Small intestine (tissue), 7 donors: ENCODE measurements at regions not wholly inside any gene's neighbourhood (a gene's known extent, or its start where the extent isn't known, plus 50 kb on each side); places are given as distances from the start of the nearest gene placed in this dataset.

ENCODE experiments used
- DNase-seq, 2 donors: peaks; one replicate each; pipeline versions ENCODE4 v3.0.0 to v3.0.0-alpha.2; 2013
- FAIRE-seq: peaks from 2 replicates; lab custom pipeline; 2012; peaks lifted over from hg19 to GRCh38; lab: Jason Lieb, UNC
- H3K27ac ChIP-seq, 3 donors: one replicate each; pipeline ENCODE4 v1.5.1; 2013; ENCODE audit warnings: low read length in 2 of 3, mild to moderate bottlenecking in 2 of 3, control low read depth in 1 of 3, inconsistent platforms in 1 of 3, low read depth in 1 of 3, moderate library complexity in 1 of 3
- H3K27me3 ChIP-seq, 3 donors: one replicate each; pipeline ENCODE4 v1.6.1; 2013; ENCODE audit warnings: low read length in 3 of 3, inconsistent platforms in 1 of 3; ENCODE audit not compliant: control insufficient read depth in 3 of 3, insufficient read depth in 3 of 3
- H3K36me3 ChIP-seq, 3 donors: one replicate each; pipeline ENCODE4 v1.6.1; 2013; ENCODE audit warnings: low read length in 3 of 3, inconsistent platforms in 1 of 3, low read depth in 1 of 3, mild to moderate bottlenecking in 1 of 3, moderate library complexity in 1 of 3; ENCODE audit not compliant: control insufficient read depth in 3 of 3, insufficient read depth in 2 of 3
- H3K4me1 ChIP-seq, 3 donors: one replicate each; pipeline ENCODE4 v1.6.1; 2013; ENCODE audit warnings: low read length in 2 of 3, inconsistent platforms in 1 of 3, low read depth in 1 of 3, mild to moderate bottlenecking in 1 of 3, moderate library complexity in 1 of 3; ENCODE audit not compliant: control insufficient read depth in 3 of 3, insufficient read depth in 2 of 3
- H3K4me3 ChIP-seq, 3 donors: one replicate each; pipeline ENCODE4 v1.5.1; 2013; ENCODE audit warnings: low read length in 3 of 3, control low read depth in 1 of 3, inconsistent platforms in 1 of 3, low read depth in 1 of 3, mild to moderate bottlenecking in 1 of 3, moderate library complexity in 1 of 3
- H3K9me3 ChIP-seq, 2 donors: one replicate each; pipeline ENCODE4 v1.6.1; 2013; ENCODE audit warnings: low read depth in 1 of 2, low read length in 1 of 2; ENCODE audit not compliant: control insufficient read depth in 2 of 2, insufficient read depth in 1 of 2
- WGBS, 3 donors: extraction: QIAGEN DNeasy Blood & Tissue Kit; methylation state at CpG; one replicate each; pipeline ENCODE4 v1.1.7; 2013; 5-methylcytosine and 5-hydroxymethylcytosine counted together
- donor health status: healthy with polysubstance abuse.
- donor health status: control.
- donor health status: control.
- donor health status: Bipolar disorder and iron deficiency.
- donor health status: healthy.

- no peaks in the 10 kb centered on the region for H3K36me3 ChIP-seq
- peaks cover 2 to 36% (median 9%) of the 10 kb centered on the region in 3 donors for H3K4me1 ChIP-seq
- H3K27ac ChIP-seq = peak overlapping the region in 2 of 3 donors; percentile 27 to 81
- DNase-seq (no peak), FAIRE-seq (no peak)
- no peak overlapping the region for H3K4me3 ChIP-seq
- no peaks in the 10 kb centered on the region for H3K27me3 ChIP-seq
- 69 to 79% (median 74%) methylated on average over 12 of the region's 12 CpGs for WGBS, 3 donors
- no peaks in the 10 kb centered on the region for H3K9me3 ChIP-seq
These were observed 154.3 kb upstream of the PTPN1 start for GRCh38 chr20:50355590-50356524.

- H3K4me1 ChIP-seq = peaks cover 2 to 41% (median 9%) of the 10 kb centered on the region in 3 donors
- FAIRE-seq (no peak), DNase-seq (no peak)
- no peak overlapping the region for H3K4me3 ChIP-seq
- no peaks in the 10 kb centered on the region for H3K9me3 ChIP-seq
- peak overlapping the region in 1 of 3 donors; percentile 33 for H3K27ac ChIP-seq
- WGBS, 3 donors = 60 to 77% (median 73%) methylated on average over 12 to 14 of the region's 14 CpGs
- no peaks in the 10 kb centered on the region for H3K27me3 ChIP-seq
- H3K36me3 ChIP-seq = no peaks in the 10 kb centered on the region
These were observed 153.7 kb upstream of the PTPN1 start for GRCh38 chr20:50356525-50356885.

GRCh38 chr20:50356962-50357782 lies 153.0 kb upstream of the PTPN1 start:
- no peak for DNase-seq
- H3K27me3 ChIP-seq = no peaks in the 10 kb centered on the region
- H3K36me3 ChIP-seq = no peaks in the 10 kb centered on the region
- no peaks in the 10 kb centered on the region for H3K9me3 ChIP-seq
- FAIRE-seq = no peak
- H3K4me1 ChIP-seq = peaks cover 2 to 41% (median 9%) of the 10 kb centered on the region in 3 donors
- H3K27ac ChIP-seq = peak overlapping the region in 1 of 3 donors; percentile 33
- H3K4me3 ChIP-seq = no peak overlapping the region
- 78 to 87% (median 83%) methylated on average over 16 of the region's 16 CpGs for WGBS, 3 donors

GRCh38 chr20:50357783-50358161 lies 152.4 kb upstream of the PTPN1 start:
- DNase-seq (peak in 1 of 2 donors; percentile 36), FAIRE-seq (no peak)
- Histone ChIP-seq H3K36me3 (no peaks in the 10 kb centered on the region), H3K27me3 (no peaks in the 10 kb centered on the region), H3K4me3 (no peak overlapping the region), H3K4me1 (peaks cover 2 to 41% (median 9%) of the 10 kb centered on the region in 3 donors), H3K27ac (no peak overlapping the region), H3K9me3 (no peaks in the 10 kb centered on the region)
- WGBS, 3 donors = 49 to 75% (median 59%) methylated on average over 6 of the region's 6 CpGs

- FAIRE-seq = no peak
- WGBS, 3 donors = 76 to 86% (median 86%) methylated on average over 5 of the region's 5 CpGs
- H3K36me3 ChIP-seq = no peaks in the 10 kb centered on the region
These were observed 152.0 kb upstream of the PTPN1 start for GRCh38 chr20:50358166-50358565.

GRCh38 chr20:50358971-50359370 lies 151.2 kb upstream of the PTPN1 start:
- H3K36me3 ChIP-seq = no peaks in the 10 kb centered on the region
- DNase-seq = no peak
- H3K27ac ChIP-seq = no peak overlapping the region
- FAIRE-seq = no peak
- no peaks in the 10 kb centered on the region for H3K9me3 ChIP-seq
- no peak overlapping the region for H3K4me3 ChIP-seq
- H3K4me1 ChIP-seq = peaks cover 2 to 39% (median 9%) of the 10 kb centered on the region in 3 donors
- no peaks in the 10 kb centered on the region for H3K27me3 ChIP-seq
- 91 to 92% (median 91%) methylated on average over 13 of the region's 13 CpGs for WGBS, 3 donors

More at GRCh38 chr20:50358166-50358565, 152.0 kb upstream of the PTPN1 start:
- Histone ChIP-seq H3K4me3 (no peak overlapping the region), H3K27ac (no peak overlapping the region), H3K27me3 (no peaks in the 10 kb centered on the region), H3K9me3 (no peaks in the 10 kb centered on the region), H3K4me1 (peaks cover 2 to 39% (median 9%) of the 10 kb centered on the region in 3 donors)
- no peak for DNase-seq

GRCh38 chr20:50359607-50360217 lies 150.5 kb upstream of the PTPN1 start:
- Histone ChIP-seq H3K27me3 (no peaks in the 10 kb centered on the region), H3K36me3 (no peaks in the 10 kb centered on the region), H3K4me1 (peaks cover 2 to 35% (median 9%) of the 10 kb centered on the region in 3 donors), H3K9me3 (no peaks in the 10 kb centered on the region), H3K4me3 (no peak overlapping the region), H3K27ac (peak overlapping the region in 1 of 3 donors; percentile 7)
- FAIRE-seq = no peak
- 39 to 65% (median 40%) methylated on average over 8 of the region's 8 CpGs for WGBS, 3 donors
- DNase-seq = peak; percentile 54 to 68

GRCh38 chr20:50360218-50360672 lies 149.9 kb upstream of the PTPN1 start:
- WGBS, 3 donors = 30 to 69% (median 38%) methylated on average over 8 of the region's 8 CpGs
- Histone ChIP-seq H3K27ac (no peak overlapping the region), H3K4me3 (no peak overlapping the region), H3K36me3 (no peaks in the 10 kb centered on the region), H3K9me3 (no peaks in the 10 kb centered on the region), H3K27me3 (no peaks in the 10 kb centered on the region), H3K4me1 (peaks cover 2 to 33% (median 8%) of the 10 kb centered on the region in 3 donors)
- FAIRE-seq = no peak
- DNase-seq = peak; percentile 63 to 72
